H1 (cell line): ENCODE measurements at regions not wholly inside any gene's neighbourhood (a gene's known extent, or its start where the extent isn't known, plus 50 kb on each side); places are given as distances from the start of the nearest gene placed in this dataset.

ENCODE experiments used
- CEBPB ChIP-seq: IDR thresholded peaks from 2 replicates; pipeline ENCODE4 v1.6.1; 2012; ENCODE audit warnings: low read depth, low read length
- CHD7 ChIP-seq: fragments of 300-600 bp; sonication (generic); IDR thresholded peaks from 2 replicates; pipeline ENCODE4 v1.7.1; 2012; ENCODE audit warnings: low read length, moderate library complexity, mild to moderate bottlenecking, inconsistent platforms; ENCODE audit not compliant: insufficient replicate concordance

DNA sequence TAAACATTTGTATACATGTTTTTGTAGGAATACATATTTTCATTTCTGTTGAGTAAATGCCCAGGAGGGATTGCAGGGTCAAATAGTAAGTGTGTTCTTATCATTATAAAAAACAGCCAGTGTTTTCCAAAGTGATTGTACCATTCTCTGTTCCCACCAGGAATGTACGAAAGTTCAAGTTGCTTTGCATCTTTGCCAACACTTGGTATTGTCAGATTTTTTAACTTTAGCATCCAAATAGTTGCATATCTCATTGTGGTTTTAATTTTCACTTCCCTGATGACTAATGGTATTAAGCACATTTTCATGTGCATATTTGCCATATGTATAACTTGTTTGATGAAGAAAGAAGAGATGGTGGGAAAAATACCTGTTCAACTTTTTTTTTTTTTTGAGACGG is 213.9 kb downstream of the ZNF365 start (continued):
- no peak for TF ChIP-seq CHD7
- no peak for TF ChIP-seq CEBPB
